ENCODE measurements at regions not wholly inside any gene's neighbourhood (a gene's known extent, or its start where the extent isn't known, plus 50 kb on each side); places are given as distances from the start of the nearest gene placed in this dataset.
"Not testable (repeated sequence)": the region's sequence is repeated elsewhere in the genome, so short reads cannot be mapped to it uniquely, and the experiment has no call there.

DNA sequence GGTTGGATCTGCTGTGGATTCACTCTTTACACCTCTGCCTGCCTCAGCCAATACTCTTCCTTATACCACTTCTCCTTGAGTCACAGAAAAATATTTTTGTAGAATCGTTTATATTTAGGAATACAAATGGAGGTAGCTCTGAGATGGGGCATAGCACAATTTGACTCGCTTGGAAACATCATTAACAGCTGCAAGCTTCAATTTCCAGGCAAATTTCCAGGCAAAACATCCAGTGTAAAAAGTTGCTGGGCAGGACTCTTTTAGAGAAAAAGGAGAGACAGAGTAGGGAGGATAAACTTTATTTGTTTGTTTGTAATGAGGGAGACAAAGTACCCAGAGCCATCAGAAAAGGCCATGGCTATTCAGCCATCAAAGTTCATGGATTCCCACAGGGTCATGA is 74.4 kb upstream of the SOX11 start:
- no peaks in the 10 kb centered on the region for H3K36me3 Mint-ChIP-seq

DNA sequence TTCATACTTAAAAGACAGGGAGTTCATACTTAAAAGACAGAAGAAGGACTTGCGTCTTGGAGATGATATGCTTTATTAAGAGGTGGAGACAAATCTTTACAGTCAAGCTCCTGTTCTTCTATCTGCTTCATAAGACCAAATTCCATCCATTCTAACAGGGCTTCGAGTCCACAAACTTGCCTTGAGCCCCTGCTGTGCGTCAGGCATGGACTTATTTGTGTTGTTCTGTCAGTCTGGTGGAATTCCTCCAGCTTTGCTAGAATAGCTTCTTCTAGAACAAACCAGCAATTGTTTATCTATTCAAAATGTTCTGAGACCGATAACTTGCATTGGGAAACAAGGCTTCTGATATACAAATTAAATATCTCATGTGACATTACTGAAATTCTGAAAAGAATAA is 73.9 kb upstream of the SOX11 start:
- Mint-ChIP-seq H3K4me3 (no peak overlapping the region), H3K27ac (no peak overlapping the region), H3K27me3 (no peaks in the 10 kb centered on the region), H3K9me3 (peaks cover 0 to 27% (median 10%) of the 10 kb centered on the region in 7 donors), H3K36me3 (no peaks in the 10 kb centered on the region), H3K4me1 (no peaks in the 10 kb centered on the region)
- no peak for DNase-seq
- H3K9me3 ChIP-seq (ENCODE audit: control insufficient read depth in 2 of 2, low read length in 2 of 2) = no peaks in the 10 kb centered on the region
- no peaks in the 10 kb centered on the region for H3K36me3 ChIP-seq (ENCODE audit: control insufficient read depth, insufficient read depth, low read length)
- H3K27ac ChIP-seq (ENCODE audit: insufficient read depth, low read length, poor library complexity, severe bottlenecking) = no peak overlapping the region
- no peaks in the 10 kb centered on the region for H3K27me3 ChIP-seq (ENCODE audit: control insufficient read depth, insufficient read depth, low read length)
- no peak for ATAC-seq (ENCODE audit: low read depth in 2 of 2)
- no peaks in the 10 kb centered on the region for H3K4me1 ChIP-seq (ENCODE audit: control insufficient read depth, insufficient read depth, low read length, poor library complexity, severe bottlenecking)
- no peak overlapping the region for H3K4me3 ChIP-seq (ENCODE audit: low read depth, low read length)

More for the DNA sequence above, 74.4 kb upstream of the SOX11 start:
- Histone ChIP-seq H3K27ac (ENCODE audit: insufficient read depth, low read length, poor library complexity, severe bottlenecking) (no peak overlapping the region), H3K36me3 (ENCODE audit: control insufficient read depth, insufficient read depth, low read length) (no peaks in the 10 kb centered on the region), H3K4me3 (ENCODE audit: low read depth, low read length) (no peak overlapping the region), H3K4me1 (ENCODE audit: control insufficient read depth, insufficient read depth, low read length, poor library complexity, severe bottlenecking) (no peaks in the 10 kb centered on the region), H3K27me3 (ENCODE audit: control insufficient read depth, insufficient read depth, low read length) (no peaks in the 10 kb centered on the region), H3K9me3 (ENCODE audit: control insufficient read depth in 2 of 2, low read length in 2 of 2) (peaks cover 0 to under 1% of the 10 kb centered on the region in 2 experiments)
- DNase-seq (no peak), ATAC-seq (ENCODE audit: low read depth in 2 of 2) (no peak)
- H3K4me3 Mint-ChIP-seq = no peak overlapping the region
- peaks cover 0 to 26% (median 10%) of the 10 kb centered on the region in 7 donors for H3K9me3 Mint-ChIP-seq
- no peaks in the 10 kb centered on the region for H3K27me3 Mint-ChIP-seq
- no peaks in the 10 kb centered on the region for H3K4me1 Mint-ChIP-seq
- no peak overlapping the region for H3K27ac Mint-ChIP-seq

DNA sequence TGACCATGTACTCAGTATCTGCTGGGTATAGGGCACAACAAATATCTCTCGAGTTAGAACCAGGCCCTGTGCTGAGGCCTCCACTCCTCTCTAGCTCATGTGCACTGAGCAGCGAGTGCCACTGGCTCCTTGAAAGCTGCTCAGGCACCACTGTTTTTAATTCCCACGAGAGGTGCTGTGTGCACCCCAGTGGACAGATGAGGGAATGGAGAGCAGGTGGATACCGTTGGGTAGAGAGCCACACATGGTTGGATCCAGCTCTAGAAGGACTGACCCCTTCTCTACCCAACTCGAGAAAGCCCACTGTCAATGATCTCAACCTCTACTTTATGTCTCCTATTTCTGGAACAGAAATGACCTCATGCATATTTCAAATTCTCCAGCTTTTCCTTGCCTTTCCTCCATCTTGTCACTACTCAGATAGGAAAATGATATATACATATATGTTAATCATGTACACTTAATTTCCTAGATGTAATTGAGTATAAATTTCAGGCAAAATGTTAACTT is 66.6 kb upstream of the SOX11 start:
- H3K36me3 ChIP-seq (ENCODE audit: control insufficient read depth, insufficient read depth, low read length); ATAC-seq (ENCODE audit: low read depth in 2 of 2); H3K27me3 ChIP-seq (ENCODE audit: control insufficient read depth, insufficient read depth, low read length); H3K4me3 Mint-ChIP-seq; H3K36me3 Mint-ChIP-seq; H3K9me3 ChIP-seq (ENCODE audit: control insufficient read depth in 2 of 2, low read length in 2 of 2); H3K27me3 Mint-ChIP-seq; H3K27ac ChIP-seq (ENCODE audit: insufficient read depth, low read length, poor library complexity, severe bottlenecking); H3K4me1 ChIP-seq (ENCODE audit: control insufficient read depth, insufficient read depth, low read length, poor library complexity, severe bottlenecking); H3K27ac Mint-ChIP-seq; DNase-seq; H3K4me1 Mint-ChIP-seq; H3K4me3 ChIP-seq (ENCODE audit: low read depth, low read length): not testable (repeated sequence)
- peaks cover 0 to 12% (median 9%) of the 10 kb centered on the region in 7 donors for H3K9me3 Mint-ChIP-seq

DNA sequence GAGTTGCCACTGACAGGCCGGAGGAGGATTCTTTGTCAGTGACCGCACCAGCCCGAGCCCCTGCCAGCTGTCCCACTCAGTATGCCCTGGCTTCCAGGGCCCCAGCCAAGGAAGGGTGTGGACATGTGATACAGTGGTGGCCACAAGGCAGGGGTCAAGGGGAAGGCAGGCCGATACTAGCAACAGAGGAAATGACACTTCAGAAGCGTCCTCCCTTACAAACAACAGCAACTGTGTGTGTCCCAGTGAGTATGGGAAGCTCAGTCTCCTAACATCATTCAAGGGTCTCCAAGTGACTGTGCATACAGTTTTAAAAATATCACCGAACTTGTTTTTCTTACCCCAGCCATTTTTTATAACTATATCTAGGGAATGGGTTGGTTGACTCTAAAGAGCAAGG is 63.7 kb upstream of the SOX11 start:
- not testable (repeated sequence) for H3K27ac Mint-ChIP-seq; H3K4me3 ChIP-seq (ENCODE audit: low read depth, low read length); H3K4me3 Mint-ChIP-seq; H3K27me3 ChIP-seq (ENCODE audit: control insufficient read depth, insufficient read depth, low read length); ATAC-seq (ENCODE audit: low read depth in 2 of 2); H3K4me1 ChIP-seq (ENCODE audit: control insufficient read depth, insufficient read depth, low read length, poor library complexity, severe bottlenecking); H3K9me3 ChIP-seq (ENCODE audit: control insufficient read depth in 2 of 2, low read length in 2 of 2); H3K27ac ChIP-seq (ENCODE audit: insufficient read depth, low read length, poor library complexity, severe bottlenecking); H3K27me3 Mint-ChIP-seq; H3K9me3 Mint-ChIP-seq; H3K36me3 ChIP-seq (ENCODE audit: control insufficient read depth, insufficient read depth, low read length); DNase-seq; H3K36me3 Mint-ChIP-seq; H3K4me1 Mint-ChIP-seq

DNA sequence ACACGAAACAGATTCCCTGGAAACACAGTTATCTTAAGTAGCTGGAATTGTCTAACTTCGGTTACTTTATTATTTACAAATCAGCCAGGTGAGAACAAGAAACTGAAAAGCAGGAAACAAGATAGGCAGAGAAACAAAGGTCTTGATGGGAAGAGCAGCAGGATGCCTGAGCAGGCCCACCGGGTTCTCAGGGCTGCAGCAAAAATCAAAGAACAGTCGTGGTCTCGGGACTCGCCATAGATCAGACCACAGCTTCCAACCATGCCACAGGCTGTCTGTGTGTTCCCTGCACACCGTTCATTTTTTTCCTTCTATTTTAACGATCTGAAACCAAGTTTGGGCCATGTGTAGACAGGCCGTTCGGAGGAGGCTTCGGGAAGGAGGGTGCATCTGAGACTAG is 62.7 kb upstream of the SOX11 start:
- H3K4me1 Mint-ChIP-seq; ATAC-seq (ENCODE audit: low read depth in 2 of 2); H3K36me3 Mint-ChIP-seq; H3K4me3 ChIP-seq (ENCODE audit: low read depth, low read length); H3K27ac ChIP-seq (ENCODE audit: insufficient read depth, low read length, poor library complexity, severe bottlenecking); H3K4me1 ChIP-seq (ENCODE audit: control insufficient read depth, insufficient read depth, low read length, poor library complexity, severe bottlenecking); H3K27ac Mint-ChIP-seq; H3K36me3 ChIP-seq (ENCODE audit: control insufficient read depth, insufficient read depth, low read length); H3K27me3 Mint-ChIP-seq; DNase-seq; H3K27me3 ChIP-seq (ENCODE audit: control insufficient read depth, insufficient read depth, low read length); H3K4me3 Mint-ChIP-seq; H3K9me3 ChIP-seq (ENCODE audit: control insufficient read depth in 2 of 2, low read length in 2 of 2); H3K9me3 Mint-ChIP-seq: not testable (repeated sequence)

DNA sequence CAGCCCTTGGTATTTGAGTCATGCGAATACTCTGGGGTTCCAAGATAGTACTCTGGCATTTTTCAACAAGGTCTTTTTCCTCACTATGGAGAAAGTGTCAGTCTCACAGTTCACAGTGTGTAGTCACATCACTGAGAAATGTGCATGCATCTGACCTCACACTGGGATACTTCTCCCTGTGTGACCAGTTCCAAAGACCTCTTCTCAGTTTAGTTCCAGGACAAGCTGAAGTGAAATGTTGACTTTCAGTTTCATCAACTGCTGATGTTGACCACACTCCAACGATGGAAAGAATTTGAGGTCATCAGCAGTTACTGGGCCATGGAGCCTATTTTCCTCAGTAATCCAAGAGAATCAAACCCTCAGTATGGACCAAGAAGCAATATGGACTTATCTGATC is 55.1 kb upstream of the SOX11 start:
- H3K36me3 Mint-ChIP-seq; H3K9me3 ChIP-seq (ENCODE audit: control insufficient read depth in 2 of 2, low read length in 2 of 2); H3K4me3 ChIP-seq (ENCODE audit: low read depth, low read length); H3K36me3 ChIP-seq (ENCODE audit: control insufficient read depth, insufficient read depth, low read length); H3K27ac Mint-ChIP-seq; H3K27me3 ChIP-seq (ENCODE audit: control insufficient read depth, insufficient read depth, low read length); H3K4me1 Mint-ChIP-seq; H3K9me3 Mint-ChIP-seq; H3K27ac ChIP-seq (ENCODE audit: insufficient read depth, low read length, poor library complexity, severe bottlenecking); H3K27me3 Mint-ChIP-seq; H3K4me3 Mint-ChIP-seq; H3K4me1 ChIP-seq (ENCODE audit: control insufficient read depth, insufficient read depth, low read length, poor library complexity, severe bottlenecking); ATAC-seq (ENCODE audit: low read depth in 2 of 2); DNase-seq: not testable (repeated sequence)

All from CD4-positive, CD25-positive, alpha-beta regulatory T cell (primary cell).